ENCODE measurements at regions not wholly inside any gene's neighbourhood (a gene's known extent, or its start where the extent isn't known, plus 50 kb on each side); places are given as distances from the start of the nearest gene placed in this dataset.

GRCh38 chr15:93913310-93913709 is 318.1 kb upstream of the MCTP2 start:
- TF ChIP-seq CTCF (IDR thresholded peaks at IDR 0.05) (no peak), POLR2A (IDR thresholded peaks at IDR 0.05) (no peak)

All from uterus (tissue), 2 donors.